Large intestine (tissue), 3 donors: ENCODE measurements at regions not wholly inside any gene's neighbourhood (a gene's known extent, or its start where the extent isn't known, plus 50 kb on each side); places are given as distances from the start of the nearest gene placed in this dataset.

Experiments
- DNase-seq, 2 donors: peaks; one replicate each; pipeline versions ENCODE4 v3.0.0 to v3.0.0-alpha.2; 2013
- H3K27ac ChIP-seq: one replicate; pipeline ENCODE4 v1.5.1; 2013; ENCODE audit warnings: low read length
- H3K27me3 ChIP-seq: 2 replicates; pipeline ENCODE4 v1.6.1; 2013; ENCODE audit warnings: low read length; ENCODE audit not compliant: control insufficient read depth, insufficient read depth
- H3K36me3 ChIP-seq: 2 replicates; pipeline ENCODE4 v1.6.1; 2013; ENCODE audit warnings: low read length; ENCODE audit not compliant: control insufficient read depth, insufficient read depth
- H3K4me1 ChIP-seq: one replicate; pipeline ENCODE4 v1.6.1; 2013; ENCODE audit warnings: low read length; ENCODE audit not compliant: control insufficient read depth, insufficient read depth
- H3K4me3 ChIP-seq: one replicate; pipeline ENCODE4 v1.5.1; 2013; ENCODE audit warnings: low read length
- H3K9me3 ChIP-seq: one replicate; pipeline ENCODE4 v1.6.1; 2013; ENCODE audit warnings: mild to moderate bottlenecking, low read depth, low read length, moderate library complexity; ENCODE audit not compliant: control insufficient read depth
- WGBS: methylation state at CpG from one replicate; pipeline ENCODE4 v1.1.5; 2013; ENCODE audit warnings: low lambda C conversion rate; ENCODE audit not compliant: insufficient coverage; 5-methylcytosine and 5-hydroxymethylcytosine counted together

DNA sequence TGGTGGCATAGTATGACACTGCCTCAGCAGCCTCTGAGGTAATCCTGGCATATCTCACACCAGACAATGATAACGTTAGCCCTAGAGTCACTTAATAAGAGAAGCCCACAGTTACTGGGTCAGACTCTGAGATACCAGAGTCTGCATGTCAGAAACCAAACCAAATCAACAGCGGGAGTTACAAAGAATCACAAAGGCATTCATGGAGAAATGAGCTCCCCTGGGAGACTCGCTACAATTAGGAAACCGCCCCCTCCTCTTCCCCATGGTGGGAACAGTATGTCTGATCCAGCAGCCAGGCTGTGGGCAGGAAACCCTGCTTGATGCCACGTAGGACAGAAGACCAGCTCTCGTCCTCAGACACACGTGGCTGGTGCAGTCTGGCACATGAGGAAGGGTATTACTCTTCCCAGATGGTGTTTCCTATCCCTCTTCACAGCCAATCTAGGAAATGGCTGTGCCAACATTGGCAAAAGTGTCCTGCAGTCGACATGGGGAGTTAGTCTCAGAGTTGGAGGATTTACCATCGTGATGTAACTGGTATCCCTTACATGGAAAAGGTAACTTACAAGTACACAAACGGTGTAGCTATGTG is 485.4 kb downstream of the ZNF608 start:
- no peak overlapping the region for H3K4me3 ChIP-seq
- no peaks in the 10 kb centered on the region for H3K27me3 ChIP-seq
- 100% methylated on average over 2 of the region's 10 CpGs for WGBS
- no peaks in the 10 kb centered on the region for H3K4me1 ChIP-seq
- H3K9me3 ChIP-seq, result no peaks in the 10 kb centered on the region
- H3K27ac ChIP-seq, result no peak overlapping the region
- DNase-seq, result no peak
- no peaks in the 10 kb centered on the region for H3K36me3 ChIP-seq

DNA sequence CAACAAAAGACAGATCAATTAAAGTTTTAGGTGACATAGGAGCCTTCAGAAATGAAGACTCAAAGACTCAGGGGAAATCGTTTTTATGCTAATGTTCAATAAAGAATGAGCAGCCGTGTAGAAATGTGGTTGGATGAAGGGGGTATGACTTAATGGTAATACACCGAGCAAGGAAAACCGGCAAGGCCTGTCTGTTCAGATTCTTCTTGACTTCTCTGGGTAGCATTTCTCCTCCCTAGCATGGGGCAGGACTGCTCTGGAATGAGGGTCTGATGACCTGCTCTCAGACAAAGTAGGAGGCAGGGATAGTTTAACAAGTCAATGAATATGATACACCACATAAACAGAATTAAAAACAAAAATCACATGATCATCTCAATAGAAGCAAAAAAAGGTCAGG is 487.4 kb downstream of the ZNF608 start:
- 90% methylated on average over 2 of the region's 4 CpGs for WGBS
- no peak overlapping the region for H3K27ac ChIP-seq
- no peak for DNase-seq
- no peaks in the 10 kb centered on the region for H3K9me3 ChIP-seq
- no peaks in the 10 kb centered on the region for H3K4me1 ChIP-seq
- H3K27me3 ChIP-seq, result no peaks in the 10 kb centered on the region
- no peaks in the 10 kb centered on the region for H3K36me3 ChIP-seq
- H3K4me3 ChIP-seq, result no peak overlapping the region

- H3K27me3 ChIP-seq, result no peaks in the 10 kb centered on the region
- H3K4me3 ChIP-seq, result no peak overlapping the region
- no peak overlapping the region for H3K27ac ChIP-seq
- no peaks in the 10 kb centered on the region for H3K36me3 ChIP-seq
- no peak for DNase-seq
- H3K9me3 ChIP-seq, result no peaks in the 10 kb centered on the region
- WGBS, result no CpG with 5 or more reads among the region's 8 CpGs
- H3K4me1 ChIP-seq, result no peaks in the 10 kb centered on the region
These were observed 489.4 kb downstream of the ZNF608 start for GRCh38 chr5:124257048-124257447.

DNA sequence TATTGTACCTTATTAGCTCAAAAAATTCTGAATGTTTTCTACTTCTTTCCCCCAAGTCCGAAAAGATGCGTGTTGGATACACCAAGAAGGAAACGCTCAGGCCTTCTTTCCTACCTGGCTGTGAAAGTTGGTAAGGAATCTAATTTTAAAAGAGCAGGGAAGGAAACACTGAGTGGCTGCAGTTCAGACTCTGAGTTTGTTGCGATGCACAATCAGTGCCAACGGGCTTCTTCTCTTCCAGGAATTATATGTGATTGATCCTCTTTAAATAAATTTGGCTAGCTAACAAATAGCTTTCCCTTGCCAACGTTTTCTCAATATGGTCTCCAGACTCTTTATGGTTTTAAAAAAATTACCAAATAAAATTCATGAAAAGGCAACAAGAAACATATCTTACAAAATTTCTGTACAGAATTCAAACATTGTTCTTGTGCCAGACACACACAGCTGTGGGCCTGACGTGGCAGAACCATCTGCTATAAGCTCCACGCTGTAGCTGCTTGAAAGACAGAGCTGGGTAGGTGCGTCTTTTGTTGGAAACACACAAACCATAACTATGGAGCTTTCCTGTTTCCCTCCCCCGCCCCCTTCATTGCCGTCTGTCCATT is 493.1 kb downstream of the ZNF608 start:
- WGBS, result 80% methylated on average over 1 of the region's 11 CpGs
- Histone ChIP-seq H3K9me3 (no peaks in the 10 kb centered on the region), H3K4me1 (no peaks in the 10 kb centered on the region), H3K27me3 (no peaks in the 10 kb centered on the region), H3K27ac (no peak overlapping the region), H3K36me3 (no peaks in the 10 kb centered on the region), H3K4me3 (no peak overlapping the region)
- no peak for DNase-seq

DNA sequence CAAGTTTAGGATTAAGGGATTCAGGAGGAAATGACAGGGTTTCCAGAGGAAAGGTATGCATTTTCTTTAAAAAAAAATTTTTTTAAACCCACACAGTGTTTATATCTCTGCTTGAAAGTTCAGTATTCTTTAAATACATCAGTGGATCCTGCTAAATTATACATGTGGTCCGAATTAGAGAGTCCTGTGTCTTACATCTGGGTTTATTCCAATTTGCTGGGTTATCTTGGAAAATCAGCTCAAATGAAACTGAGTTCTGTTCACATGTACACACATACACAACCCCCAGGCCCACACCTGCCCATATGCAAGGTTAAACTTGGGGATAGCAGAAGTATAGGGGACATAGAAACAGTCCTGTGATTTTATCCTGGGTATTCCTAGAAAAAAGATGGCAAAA is 493.7 kb downstream of the ZNF608 start:
- Histone ChIP-seq H3K4me3 (no peak overlapping the region), H3K27ac (no peak overlapping the region), H3K9me3 (no peaks in the 10 kb centered on the region), H3K4me1 (no peaks in the 10 kb centered on the region), H3K27me3 (no peaks in the 10 kb centered on the region), H3K36me3 (no peaks in the 10 kb centered on the region)
- no CpG with 5 or more reads among the region's 1 CpG for WGBS
- DNase-seq, result no peak

DNA sequence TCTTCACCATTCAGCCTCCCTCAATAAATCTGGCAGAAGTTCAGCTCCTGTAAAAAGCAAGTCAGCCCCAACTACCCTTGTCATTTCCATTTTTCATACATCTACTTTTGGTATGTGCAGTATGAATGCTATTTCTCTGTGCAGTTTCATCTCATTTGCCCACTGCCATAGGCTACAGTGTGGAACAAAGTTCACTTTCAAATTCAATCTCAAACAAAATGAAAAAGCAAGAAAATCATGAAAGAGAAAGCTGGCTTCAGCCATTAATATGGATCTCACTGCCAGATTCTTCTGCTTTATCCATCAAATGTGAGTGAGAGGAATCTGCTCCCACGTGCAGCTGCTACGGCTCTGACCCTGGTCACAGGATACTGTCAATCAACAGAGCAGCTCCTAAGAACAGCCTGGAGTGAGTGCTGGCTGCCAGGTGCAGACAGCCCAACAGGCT is 494.2 kb downstream of the ZNF608 start:
- Histone ChIP-seq H3K27me3 (no peaks in the 10 kb centered on the region), H3K27ac (no peak overlapping the region), H3K36me3 (no peaks in the 10 kb centered on the region), H3K4me3 (no peak overlapping the region), H3K9me3 (no peaks in the 10 kb centered on the region), H3K4me1 (no peaks in the 10 kb centered on the region)
- no peak for DNase-seq
- no CpG with 5 or more reads among the region's 2 CpGs for WGBS

GRCh38 chr5:124245276-124245675 is 501.2 kb downstream of the ZNF608 start:
- H3K4me3 ChIP-seq, result no peak overlapping the region
- H3K27ac ChIP-seq, result no peak overlapping the region
- H3K27me3 ChIP-seq, result no peaks in the 10 kb centered on the region
- no peak for DNase-seq
- peaks cover 8% of the 10 kb centered on the region for H3K9me3 ChIP-seq
- no peaks in the 10 kb centered on the region for H3K4me1 ChIP-seq
- H3K36me3 ChIP-seq, result no peaks in the 10 kb centered on the region

DNA sequence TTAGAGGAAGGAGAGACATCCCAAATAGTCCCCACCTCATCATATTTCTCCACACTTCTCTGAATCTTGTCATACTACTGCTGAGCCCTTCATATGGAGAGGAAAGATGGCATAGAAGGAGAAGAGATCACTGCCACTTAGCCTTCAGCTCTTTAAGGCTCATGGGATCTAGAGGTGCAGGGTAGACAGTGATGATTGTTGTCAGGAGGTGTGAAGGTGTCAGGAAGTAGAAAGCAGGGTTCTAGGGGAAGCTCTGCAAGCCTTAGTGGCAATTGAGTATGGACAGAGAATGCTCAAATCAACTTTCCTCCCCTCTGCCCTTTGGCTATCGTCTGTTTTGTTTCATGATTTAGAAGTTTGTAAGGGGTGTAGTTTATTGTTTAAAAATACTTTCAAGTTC is 505.7 kb downstream of the ZNF608 start:
- no peak overlapping the region for H3K27ac ChIP-seq
- DNase-seq, result no peak
- no CpG with 5 or more reads among the region's 1 CpG for WGBS
- H3K9me3 ChIP-seq, result peaks cover 8% of the 10 kb centered on the region
- no peak overlapping the region for H3K4me3 ChIP-seq
- H3K36me3 ChIP-seq, result no peaks in the 10 kb centered on the region
- no peaks in the 10 kb centered on the region for H3K4me1 ChIP-seq
- H3K27me3 ChIP-seq, result no peaks in the 10 kb centered on the region

GRCh38 chr5:124239572-124239971 is 506.9 kb downstream of the ZNF608 start:
- no CpG with 5 or more reads among the region's 3 CpGs for WGBS
- H3K36me3 ChIP-seq, result no peaks in the 10 kb centered on the region
- H3K9me3 ChIP-seq, result peaks cover 3% of the 10 kb centered on the region
- no peaks in the 10 kb centered on the region for H3K27me3 ChIP-seq
- no peak overlapping the region for H3K4me3 ChIP-seq
- no peaks in the 10 kb centered on the region for H3K4me1 ChIP-seq
- no peak overlapping the region for H3K27ac ChIP-seq
- DNase-seq, result no peak

DNA sequence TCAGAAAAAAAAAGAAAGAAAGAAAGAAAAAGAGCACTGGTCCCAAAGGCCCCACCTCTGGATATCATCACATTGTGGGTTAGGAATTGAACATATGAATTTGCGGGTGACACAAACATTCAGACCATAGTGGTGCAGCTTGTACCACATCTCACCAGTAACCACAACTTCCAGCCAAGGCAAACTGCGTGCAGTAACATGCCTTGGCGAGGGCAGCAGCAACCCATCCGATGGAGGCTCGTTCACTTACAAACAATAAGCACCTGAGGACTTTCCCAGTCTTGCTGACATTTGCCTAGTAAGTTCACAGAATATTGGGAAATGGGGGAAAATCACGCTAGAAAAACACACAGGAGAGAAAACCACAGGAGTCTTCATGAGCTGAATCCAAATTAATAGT is 508.1 kb downstream of the ZNF608 start:
- Histone ChIP-seq H3K4me3 (no peak overlapping the region), H3K9me3 (no peaks in the 10 kb centered on the region), H3K4me1 (no peaks in the 10 kb centered on the region), H3K27ac (no peak overlapping the region), H3K27me3 (no peaks in the 10 kb centered on the region), H3K36me3 (no peaks in the 10 kb centered on the region)
- WGBS, result 100% methylated on average over 1 of the region's 6 CpGs
- DNase-seq, result no peak

GRCh38 chr5:124237206-124237695 is 509.2 kb downstream of the ZNF608 start:
- Histone ChIP-seq H3K36me3 (no peaks in the 10 kb centered on the region), H3K9me3 (no peaks in the 10 kb centered on the region), H3K27me3 (no peaks in the 10 kb centered on the region), H3K4me3 (no peak overlapping the region), H3K4me1 (peaks cover 3% of the 10 kb centered on the region), H3K27ac (no peak overlapping the region)
- DNase-seq, result no peak
- WGBS, result no CpG with 5 or more reads among the region's 1 CpG
